GM23338 (cell line): ENCODE measurements at regions not wholly inside any gene's neighbourhood (a gene's known extent, or its start where the extent isn't known, plus 50 kb on each side); places are given as distances from the start of the nearest gene placed in this dataset.

Experiments
- ATAC-seq: fragments of 200-7000 bp; cut with Tn5 transposase; 3 replicates; pipeline ENCODE4 v1.9.1; 2020
- DNase-seq: peaks from one replicate; pipeline ENCODE4 v3.0.0-alpha.2; 2015; ENCODE audit warnings: low spot score
- H2AFZ ChIP-seq: fragments of 200-600 bp; sonication (generic); 2 replicates; pipeline ENCODE4 v1.8.0; 2016; ENCODE audit warnings: antibody characterized with exemption, mild to moderate bottlenecking, moderate library complexity
- H3F3A ChIP-seq: fragments of 200-600 bp; sonication (generic); replicated peaks from 2 replicates; pipeline ENCODE4 v1.8.0; 2017; ENCODE audit warnings: antibody characterized with exemption, mixed run types, low read depth
- H3K27ac ChIP-seq: fragments of 200-600 bp; sonication (generic); 2 replicates; pipeline ENCODE4 v1.6.1; 2016; ENCODE audit warnings: low read depth
- H3K27me3 ChIP-seq: fragments of 200-600 bp; sonication (generic); 2 replicates; pipeline ENCODE4 v1.8.0; 2016; ENCODE audit warnings: mild to moderate bottlenecking, mixed run types, moderate library complexity; ENCODE audit not compliant: insufficient read depth
- H3K36me3 ChIP-seq: fragments of 200-600 bp; sonication (generic); 2 replicates; pipeline ENCODE4 v1.8.0; 2016; ENCODE audit warnings: mild to moderate bottlenecking; ENCODE audit not compliant: insufficient read depth
- H3K4me1 ChIP-seq: fragments of 200-600 bp; sonication (generic); 2 replicates; pipeline ENCODE4 v1.8.0; 2016; ENCODE audit warnings: mild to moderate bottlenecking, moderate library complexity; ENCODE audit not compliant: insufficient read depth
- H3K4me2 ChIP-seq: fragments of 200-600 bp; sonication (generic); 2 replicates; pipeline ENCODE4 v1.7.1; 2017; ENCODE audit warnings: mixed run types
- H3K4me3 ChIP-seq: fragments of 200-600 bp; sonication (generic); 2 replicates; pipeline ENCODE4 v1.6.1; 2016; ENCODE audit warnings: mixed run types
- H3K79me2 ChIP-seq: fragments of 200-600 bp; sonication (generic); replicated peaks from 2 replicates; pipeline ENCODE4 v1.8.0; 2017; ENCODE audit warnings: mild to moderate bottlenecking; ENCODE audit not compliant: insufficient read depth
- H3K9me2 ChIP-seq: fragments of 200-600 bp; sonication (generic); 2 replicates; pipeline ENCODE4 v1.8.0; 2017; ENCODE audit not compliant: insufficient read depth
- H4K20me1 ChIP-seq: fragments of 200-600 bp; sonication (generic); replicated peaks from 2 replicates; pipeline ENCODE4 v1.8.0; 2017; ENCODE audit warnings: mild to moderate bottlenecking; ENCODE audit not compliant: insufficient read depth
- H3K27ac Mint-ChIP-seq: 2 replicates; pipeline ENCODE4 v1.8.0; 2020; ENCODE audit warnings: inconsistent platforms, mild to moderate bottlenecking, moderate library complexity, mixed read lengths
- H3K27me3 Mint-ChIP-seq: 3 replicates; pipeline ENCODE4 v1.8.0; 2022; ENCODE audit warnings: low read depth, mild to moderate bottlenecking, moderate library complexity, mixed read lengths, inconsistent platforms; ENCODE audit not compliant: insufficient read depth, poor library complexity
- H3K36me3 Mint-ChIP-seq: 3 replicates; pipeline ENCODE4 v1.8.0; 2021; ENCODE audit warnings: low read depth, mild to moderate bottlenecking, inconsistent platforms, moderate library complexity, mixed read lengths
- H3K4me1 Mint-ChIP-seq: 3 replicates; pipeline ENCODE4 v1.8.0; 2020; ENCODE audit warnings: mild to moderate bottlenecking, inconsistent platforms, mixed read lengths
- H3K4me3 Mint-ChIP-seq: 3 replicates; pipeline ENCODE4 v1.8.0; 2021; ENCODE audit warnings: moderate library complexity, mild to moderate bottlenecking, inconsistent platforms, mixed read lengths
- H3K9me3 Mint-ChIP-seq: 3 replicates; pipeline ENCODE4 v1.8.0; 2020; ENCODE audit warnings: moderate library complexity, mild to moderate bottlenecking, inconsistent platforms, mixed read lengths
- CREB1 ChIP-seq: fragments of 250-450 bp; sonication (Bioruptor Pico); IDR thresholded peaks from 2 replicates; pipeline ENCODE4 v1.5.0; 2020; ENCODE audit warnings: low read depth, mild to moderate bottlenecking, moderate library complexity
- CTCF ChIP-seq, 2 experiments: fragments of 200-600 bp in 1 of 2; sonication (generic) in 1 of 2; conservative IDR thresholded peaks; 2 replicates each; pipeline versions ENCODE4 v1.5.1 to v1.6.1; 2016 to 2017; ENCODE audit warnings: antibody characterized with exemption in 2 of 2, low read depth in 2 of 2, mild to moderate bottlenecking in 2 of 2, moderate library complexity in 1 of 2
- EZH2 ChIP-seq: fragments of 200-600 bp; sonication (generic); IDR thresholded peaks from one replicate; pipeline ENCODE4 v1.8.0; 2017; ENCODE audit warnings: antibody characterized with exemption, mild to moderate bottlenecking, low read depth; ENCODE audit not compliant: unreplicated experiment
- EZH2phosphoT487 ChIP-seq: fragments of 200-600 bp; sonication (generic); IDR thresholded peaks from one replicate; pipeline ENCODE4 v1.8.1; 2018; ENCODE audit warnings: antibody characterized with exemption; ENCODE audit not compliant: unreplicated experiment
- JUNB ChIP-seq: IDR thresholded peaks from one replicate; pipeline ENCODE4 v1.6.1; 2016; ENCODE audit warnings: antibody characterized with exemption; ENCODE audit not compliant: unreplicated experiment
- NANOG ChIP-seq: IDR thresholded peaks from 2 replicates; pipeline ENCODE4 v1.6.1; 2016; ENCODE audit warnings: antibody characterized with exemption, borderline replicate concordance
- POLR2AphosphoS5 ChIP-seq: IDR thresholded peaks from 2 replicates; pipeline ENCODE4 v1.6.1; 2016; ENCODE audit warnings: antibody characterized with exemption, low read depth
- REST ChIP-seq: IDR thresholded peaks from one replicate; pipeline ENCODE4 v1.6.1; 2018; ENCODE audit warnings: antibody characterized with exemption; ENCODE audit not compliant: unreplicated experiment
- STAT1 ChIP-seq: IDR thresholded peaks from one replicate; pipeline ENCODE4 v1.6.1; 2016; ENCODE audit warnings: antibody characterized with exemption; ENCODE audit not compliant: unreplicated experiment
- ZNF114 ChIP-seq: fragments of 250-450 bp; sonication (Bioruptor Pico); IDR thresholded peaks from 2 replicates; pipeline ENCODE4 v1.5.0; 2020; ENCODE audit warnings: mild to moderate bottlenecking, moderate library complexity
- ZNF331 ChIP-seq: fragments of 250-450 bp; sonication (Bioruptor Pico); IDR thresholded peaks from 2 replicates; pipeline ENCODE4 v1.5.0; 2020; ENCODE audit warnings: low read depth, mild to moderate bottlenecking, moderate library complexity
- ZNF462 ChIP-seq: fragments of 250-450 bp; sonication (Bioruptor Pico); IDR thresholded peaks from 2 replicates; pipeline ENCODE4 v1.5.0; 2020; ENCODE audit warnings: mild to moderate bottlenecking, moderate library complexity
- TF ChIP-seq, protein P1 (sequence below): IDR thresholded peaks from 2 replicates; pipeline ENCODE4 v1.6.1; 2016; ENCODE audit warnings: antibody characterized with exemption

GRCh38 chr6:134413241-134413643, 95.3 kb upstream of the SGK1 start:
- no peaks in the 10 kb centered on the region for H3K4me1 ChIP-seq
- no peak overlapping the region for H3K4me3 Mint-ChIP-seq
- H4K20me1 ChIP-seq: no peaks in the 10 kb centered on the region
- H3F3A ChIP-seq: no peaks in the 10 kb centered on the region
- no peak overlapping the region for H3K27ac Mint-ChIP-seq
- no peak overlapping the region for H2AFZ ChIP-seq
- H3K27me3 ChIP-seq: no peaks in the 10 kb centered on the region
- peaks cover 4% of the 10 kb centered on the region; the same call in 2 of the 3 replicates for H3K4me1 Mint-ChIP-seq
- peaks cover 21% of the 10 kb centered on the region for H3K9me3 Mint-ChIP-seq
- TF ChIP-seq POLR2AphosphoS5 (no peak), ZNF114 (CRISPR knock-in tag) (no peak), REST (no peak), CTCF (conservative IDR thresholded peaks at IDR 0.05; ENCODE audit: low read depth in 2 of 2) (no peak), EZH2phosphoT487 (no peak), STAT1 (no peak), ZNF462 (CRISPR knock-in tag) (no peak), EZH2 (no peak), ZNF331 (no peak), CREB1 (CRISPR knock-in tag) (no peak), JUNB (no peak), NANOG (no peak)
- TF ChIP-seq, protein P1, sequence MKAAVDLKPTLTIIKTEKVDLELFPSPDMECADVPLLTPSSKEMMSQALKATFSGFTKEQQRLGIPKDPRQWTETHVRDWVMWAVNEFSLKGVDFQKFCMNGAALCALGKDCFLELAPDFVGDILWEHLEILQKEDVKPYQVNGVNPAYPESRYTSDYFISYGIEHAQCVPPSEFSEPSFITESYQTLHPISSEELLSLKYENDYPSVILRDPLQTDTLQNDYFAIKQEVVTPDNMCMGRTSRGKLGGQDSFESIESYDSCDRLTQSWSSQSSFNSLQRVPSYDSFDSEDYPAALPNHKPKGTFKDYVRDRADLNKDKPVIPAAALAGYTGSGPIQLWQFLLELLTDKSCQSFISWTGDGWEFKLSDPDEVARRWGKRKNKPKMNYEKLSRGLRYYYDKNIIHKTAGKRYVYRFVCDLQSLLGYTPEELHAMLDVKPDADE: no peak
- H3K27me3 Mint-ChIP-seq: peaks cover 2% of the 10 kb centered on the region
- 0 out of 2 replicates have a peak, but pooled peaks cover 6% of the 10 kb centered on the region for H3K9me2 ChIP-seq
- ATAC-seq (no peak), DNase-seq (no peak)
- no peak overlapping the region for H3K27ac ChIP-seq
- H3K36me3 ChIP-seq: no peaks in the 10 kb centered on the region
- H3K4me3 ChIP-seq: no peak overlapping the region
- H3K36me3 Mint-ChIP-seq: peaks cover 11% of the 10 kb centered on the region; the same call in 1 of the 3 replicates
- no peaks in the 10 kb centered on the region for H3K79me2 ChIP-seq
- H3K4me2 ChIP-seq: no peak overlapping the region
